GM23338 (cell line): ENCODE measurements at regions not wholly inside any gene's neighbourhood (a gene's known extent, or its start where the extent isn't known, plus 50 kb on each side); places are given as distances from the start of the nearest gene placed in this dataset.
A peak's percentile ranks its signal among the peaks of the same experiment; 100 is the strongest.
"Not testable (repeated sequence)": the region's sequence is repeated elsewhere in the genome, so short reads cannot be mapped to it uniquely, and the experiment has no call there.

Experiments
- ATAC-seq: fragments of 200-7000 bp; cut with Tn5 transposase; 3 replicates; pipeline ENCODE4 v1.9.1; 2020
- DNase-seq: peaks from one replicate; pipeline ENCODE4 v3.0.0-alpha.2; 2015; ENCODE audit warnings: low spot score
- H2AFZ ChIP-seq: fragments of 200-600 bp; sonication (generic); 2 replicates; pipeline ENCODE4 v1.8.0; 2016; ENCODE audit warnings: antibody characterized with exemption, mild to moderate bottlenecking, moderate library complexity
- H3F3A ChIP-seq: fragments of 200-600 bp; sonication (generic); replicated peaks from 2 replicates; pipeline ENCODE4 v1.8.0; 2017; ENCODE audit warnings: antibody characterized with exemption, mixed run types, low read depth
- H3K27ac ChIP-seq: fragments of 200-600 bp; sonication (generic); 2 replicates; pipeline ENCODE4 v1.6.1; 2016; ENCODE audit warnings: low read depth
- H3K27me3 ChIP-seq: fragments of 200-600 bp; sonication (generic); 2 replicates; pipeline ENCODE4 v1.8.0; 2016; ENCODE audit warnings: mild to moderate bottlenecking, mixed run types, moderate library complexity; ENCODE audit not compliant: insufficient read depth
- H3K36me3 ChIP-seq: fragments of 200-600 bp; sonication (generic); 2 replicates; pipeline ENCODE4 v1.8.0; 2016; ENCODE audit warnings: mild to moderate bottlenecking; ENCODE audit not compliant: insufficient read depth
- H3K4me1 ChIP-seq: fragments of 200-600 bp; sonication (generic); 2 replicates; pipeline ENCODE4 v1.8.0; 2016; ENCODE audit warnings: mild to moderate bottlenecking, moderate library complexity; ENCODE audit not compliant: insufficient read depth
- H3K4me2 ChIP-seq: fragments of 200-600 bp; sonication (generic); 2 replicates; pipeline ENCODE4 v1.7.1; 2017; ENCODE audit warnings: mixed run types
- H3K4me3 ChIP-seq: fragments of 200-600 bp; sonication (generic); 2 replicates; pipeline ENCODE4 v1.6.1; 2016; ENCODE audit warnings: mixed run types
- H3K79me2 ChIP-seq: fragments of 200-600 bp; sonication (generic); replicated peaks from 2 replicates; pipeline ENCODE4 v1.8.0; 2017; ENCODE audit warnings: mild to moderate bottlenecking; ENCODE audit not compliant: insufficient read depth
- H3K9me2 ChIP-seq: fragments of 200-600 bp; sonication (generic); 2 replicates; pipeline ENCODE4 v1.8.0; 2017; ENCODE audit not compliant: insufficient read depth
- H4K20me1 ChIP-seq: fragments of 200-600 bp; sonication (generic); replicated peaks from 2 replicates; pipeline ENCODE4 v1.8.0; 2017; ENCODE audit warnings: mild to moderate bottlenecking; ENCODE audit not compliant: insufficient read depth
- H3K27ac Mint-ChIP-seq: 2 replicates; pipeline ENCODE4 v1.8.0; 2020; ENCODE audit warnings: inconsistent platforms, mild to moderate bottlenecking, moderate library complexity, mixed read lengths
- H3K27me3 Mint-ChIP-seq: 3 replicates; pipeline ENCODE4 v1.8.0; 2022; ENCODE audit warnings: low read depth, mild to moderate bottlenecking, moderate library complexity, mixed read lengths, inconsistent platforms; ENCODE audit not compliant: insufficient read depth, poor library complexity
- H3K36me3 Mint-ChIP-seq: 3 replicates; pipeline ENCODE4 v1.8.0; 2021; ENCODE audit warnings: low read depth, mild to moderate bottlenecking, inconsistent platforms, moderate library complexity, mixed read lengths
- H3K4me1 Mint-ChIP-seq: 3 replicates; pipeline ENCODE4 v1.8.0; 2020; ENCODE audit warnings: mild to moderate bottlenecking, inconsistent platforms, mixed read lengths
- H3K4me3 Mint-ChIP-seq: 3 replicates; pipeline ENCODE4 v1.8.0; 2021; ENCODE audit warnings: moderate library complexity, mild to moderate bottlenecking, inconsistent platforms, mixed read lengths
- H3K9me3 Mint-ChIP-seq: 3 replicates; pipeline ENCODE4 v1.8.0; 2020; ENCODE audit warnings: moderate library complexity, mild to moderate bottlenecking, inconsistent platforms, mixed read lengths
- CREB1 ChIP-seq: fragments of 250-450 bp; sonication (Bioruptor Pico); IDR thresholded peaks from 2 replicates; pipeline ENCODE4 v1.5.0; 2020; ENCODE audit warnings: low read depth, mild to moderate bottlenecking, moderate library complexity
- EZH2phosphoT487 ChIP-seq: fragments of 200-600 bp; sonication (generic); IDR thresholded peaks from one replicate; pipeline ENCODE4 v1.8.1; 2018; ENCODE audit warnings: antibody characterized with exemption; ENCODE audit not compliant: unreplicated experiment
- NANOG ChIP-seq: IDR thresholded peaks from 2 replicates; pipeline ENCODE4 v1.6.1; 2016; ENCODE audit warnings: antibody characterized with exemption, borderline replicate concordance
- ZNF114 ChIP-seq: fragments of 250-450 bp; sonication (Bioruptor Pico); IDR thresholded peaks from 2 replicates; pipeline ENCODE4 v1.5.0; 2020; ENCODE audit warnings: mild to moderate bottlenecking, moderate library complexity
- TF ChIP-seq, protein P1 (sequence below), 2 experiments: fragments of 200-600 bp in 1 of 2; sonication (generic) in 1 of 2; conservative IDR thresholded peaks; 2 replicates each; pipeline versions ENCODE4 v1.5.1 to v1.6.1; 2016 to 2017; ENCODE audit warnings: antibody characterized with exemption in 2 of 2, low read depth in 2 of 2, mild to moderate bottlenecking in 2 of 2, moderate library complexity in 1 of 2

GRCh38 chr5:40439103-40439502 lies 240.6 kb upstream of the PTGER4 start:
- not testable (repeated sequence) for H3K36me3 Mint-ChIP-seq, H3F3A ChIP-seq, H3K79me2 ChIP-seq, ATAC-seq, H3K4me1 ChIP-seq, H3K36me3 ChIP-seq, H3K27ac ChIP-seq, DNase-seq, H3K27me3 Mint-ChIP-seq, H2AFZ ChIP-seq, H3K4me2 ChIP-seq, H3K4me3 Mint-ChIP-seq, H3K4me1 Mint-ChIP-seq, H3K9me2 ChIP-seq, H4K20me1 ChIP-seq, H3K27ac Mint-ChIP-seq, H3K27me3 ChIP-seq, H3K4me3 ChIP-seq
- TF ChIP-seq, protein P1, sequence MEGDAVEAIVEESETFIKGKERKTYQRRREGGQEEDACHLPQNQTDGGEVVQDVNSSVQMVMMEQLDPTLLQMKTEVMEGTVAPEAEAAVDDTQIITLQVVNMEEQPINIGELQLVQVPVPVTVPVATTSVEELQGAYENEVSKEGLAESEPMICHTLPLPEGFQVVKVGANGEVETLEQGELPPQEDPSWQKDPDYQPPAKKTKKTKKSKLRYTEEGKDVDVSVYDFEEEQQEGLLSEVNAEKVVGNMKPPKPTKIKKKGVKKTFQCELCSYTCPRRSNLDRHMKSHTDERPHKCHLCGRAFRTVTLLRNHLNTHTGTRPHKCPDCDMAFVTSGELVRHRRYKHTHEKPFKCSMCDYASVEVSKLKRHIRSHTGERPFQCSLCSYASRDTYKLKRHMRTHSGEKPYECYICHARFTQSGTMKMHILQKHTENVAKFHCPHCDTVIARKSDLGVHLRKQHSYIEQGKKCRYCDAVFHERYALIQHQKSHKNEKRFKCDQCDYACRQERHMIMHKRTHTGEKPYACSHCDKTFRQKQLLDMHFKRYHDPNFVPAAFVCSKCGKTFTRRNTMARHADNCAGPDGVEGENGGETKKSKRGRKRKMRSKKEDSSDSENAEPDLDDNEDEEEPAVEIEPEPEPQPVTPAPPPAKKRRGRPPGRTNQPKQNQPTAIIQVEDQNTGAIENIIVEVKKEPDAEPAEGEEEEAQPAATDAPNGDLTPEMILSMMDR (conservative IDR thresholded peaks at IDR 0.05; ENCODE audit: low read depth in 2 of 2) = peak in 1 of 2 experiments; percentile 25; a peak in 1 of 4 replicates
- peaks cover 18% of the 10 kb centered on the region for H3K9me3 Mint-ChIP-seq

DNA sequence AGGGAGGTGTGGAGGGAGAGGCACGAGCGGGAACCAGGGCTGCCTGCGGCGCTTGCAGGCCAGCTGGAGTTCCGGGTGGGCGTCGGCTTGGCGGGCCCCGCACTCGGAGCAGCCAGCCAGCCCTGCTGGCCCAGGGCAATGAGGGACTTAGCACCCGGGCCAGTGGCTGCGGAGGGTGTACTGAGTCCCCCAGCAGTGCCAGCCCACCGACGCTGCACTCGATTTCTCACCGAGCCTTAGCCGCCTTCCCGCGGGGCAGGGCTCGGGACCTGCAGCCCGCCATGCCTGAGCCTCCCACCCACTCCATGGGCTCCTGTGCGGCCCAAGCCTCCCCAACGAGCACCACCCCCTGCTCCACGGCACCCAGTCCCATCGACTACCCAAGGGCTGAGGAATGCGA lies 241.1 kb upstream of the PTGER4 start:
- not testable (repeated sequence) for DNase-seq, H3K27ac ChIP-seq, ATAC-seq, H4K20me1 ChIP-seq, H3F3A ChIP-seq, H3K9me2 ChIP-seq, H2AFZ ChIP-seq, H3K4me2 ChIP-seq, H3K27me3 Mint-ChIP-seq, H3K27me3 ChIP-seq, H3K79me2 ChIP-seq, H3K36me3 Mint-ChIP-seq, H3K4me1 ChIP-seq, H3K36me3 ChIP-seq, H3K4me3 ChIP-seq, H3K4me3 Mint-ChIP-seq, H3K4me1 Mint-ChIP-seq, H3K27ac Mint-ChIP-seq
- H3K9me3 Mint-ChIP-seq = peaks cover 18% of the 10 kb centered on the region

- DNase-seq = no peak
- Histone ChIP-seq H3K27ac (no peak overlapping the region), H3K79me2 (no peaks in the 10 kb centered on the region), H3F3A (no peaks in the 10 kb centered on the region), H4K20me1 (no peaks in the 10 kb centered on the region), H3K27me3 (no peaks in the 10 kb centered on the region), H2AFZ (no peak overlapping the region; the same call in 1 of the 2 replicates), H3K4me3 (no peak overlapping the region), H3K36me3 (no peaks in the 10 kb centered on the region), H3K9me2 (peaks cover 4% of the 10 kb centered on the region; the same call in 1 of the 2 replicates), H3K4me1 (0 out of 2 replicates have a peak, but pooled peaks cover 6% of the 10 kb centered on the region), H3K4me2 (no peak overlapping the region)
- Mint-ChIP-seq H3K4me3 (no peak overlapping the region), H3K4me1 (peaks cover 16% of the 10 kb centered on the region), H3K9me3 (peaks cover 18% of the 10 kb centered on the region), H3K27me3 (no peaks in the 10 kb centered on the region), H3K27ac (no peak overlapping the region), H3K36me3 (no peaks in the 10 kb centered on the region)
- ATAC-seq = no peak
- TF ChIP-seq NANOG (no peak), CREB1 (CRISPR knock-in tag) (no peak), EZH2phosphoT487 (no peak), ZNF114 (no peak)
These were observed 242.3 kb upstream of the PTGER4 start for GRCh38 chr5:40437452-40437861.
